CD4-positive, alpha-beta T cell (primary cell): ENCODE measurements at regions not wholly inside any gene's neighbourhood (a gene's known extent, or its start where the extent isn't known, plus 50 kb on each side); places are given as distances from the start of the nearest gene placed in this dataset.

Experiments
- ATAC-seq: fragments of 200-7000 bp; cut with Tn5 transposase; one replicate; pipeline ENCODE4 v1.10.0; 2022; ENCODE audit warnings: mild to moderate bottlenecking; ENCODE audit not compliant: poor library complexity
- CTCF ChIA-PET: fragments of 350-600 bp; sonication (Branson Sonifier 250); formaldehyde crosslinking; loops from one replicate; lab custom pipeline; 2021; ENCODE audit warnings: antibody characterized with exemption, inconsistent platforms; lab: Charles Lee
- POLR2A ChIA-PET: fragments of 350-600 bp; sonication (Branson Sonifier 250); formaldehyde crosslinking; loops from one replicate; lab custom pipeline; 2021; ENCODE audit warnings: antibody characterized with exemption, inconsistent platforms; lab: Charles Lee
- DNase-seq, 14 experiments: peaks; one replicate each; pipeline ENCODE4 v3.0.0-alpha.2; 2013 to 2020; ENCODE audit warnings: mixed read lengths in 2 of 14
- H3K27ac ChIP-seq, 2 donors: one replicate each; pipeline versions ENCODE4 v1.5.1 to v1.7.0; 2013; ENCODE audit warnings: low read length in 2 of 2, low read depth in 1 of 2, mild to moderate bottlenecking in 1 of 2
- H3K27me3 ChIP-seq, 2 experiments: 1 replicate in 1 of 2; 2 replicates in 1 of 2; pipeline versions ENCODE4 v1.6.1 to v1.7.0; 2013; ENCODE audit warnings: low read length in 2 of 2, control low read depth in 1 of 2, mild to moderate bottlenecking in 1 of 2, moderate library complexity in 1 of 2; ENCODE audit not compliant: insufficient read depth in 2 of 2, control insufficient read depth in 1 of 2
- H3K36me3 ChIP-seq: one replicate; pipeline ENCODE4 v1.6.1; 2013; ENCODE audit warnings: low read length, control low read depth; ENCODE audit not compliant: insufficient read depth
- H3K4me1 ChIP-seq: one replicate; pipeline ENCODE4 v1.6.1; 2013; ENCODE audit warnings: low read length, control low read depth; ENCODE audit not compliant: insufficient read depth
- H3K4me3 ChIP-seq: one replicate; pipeline ENCODE4 v1.5.1; 2013; ENCODE audit warnings: mild to moderate bottlenecking, low read length, moderate library complexity
- H3K9me3 ChIP-seq, 2 experiments: 1 replicate in 1 of 2; 2 replicates in 1 of 2; pipeline versions ENCODE4 v1.6.1 to v1.7.0; 2013; ENCODE audit warnings: low read length in 2 of 2, mild to moderate bottlenecking in 2 of 2, control low read depth in 1 of 2, moderate library complexity in 1 of 2; ENCODE audit not compliant: control insufficient read depth in 1 of 2, insufficient read depth in 1 of 2
- H3K27ac Mint-ChIP-seq: one replicate; pipeline ENCODE4 v1.8.0; 2020; ENCODE audit warnings: mixed read lengths
- H3K27me3 Mint-ChIP-seq: one replicate; pipeline ENCODE4 v1.8.0; 2021; ENCODE audit warnings: mixed read lengths
- H3K36me3 Mint-ChIP-seq: one replicate; pipeline ENCODE4 v1.8.0; 2021; ENCODE audit warnings: low read depth, mixed read lengths
- H3K4me1 Mint-ChIP-seq: one replicate; pipeline ENCODE4 v1.8.0; 2021; ENCODE audit warnings: low read depth, mixed read lengths
- H3K4me3 Mint-ChIP-seq: one replicate; pipeline ENCODE4 v1.8.0; 2020; ENCODE audit warnings: mild to moderate bottlenecking, mixed read lengths
- H3K9me3 Mint-ChIP-seq: one replicate; pipeline ENCODE4 v1.8.0; 2020; ENCODE audit warnings: mixed read lengths
- intact Hi-C, 2 experiments: fragments of 100-400 bp; cut with DNase I in 1 of 2; cut with micrococcal nuclease in 1 of 2; formaldehyde crosslinking; loops; one replicate each; pipeline versions ENCODE4 v1.15.1 to v1.9.0; 2023 to 2025; cut with DNase I, micrococcal nuclease
- TF ChIP-seq, protein P1 (sequence below): fragments of 200-600 bp; IDR thresholded peaks from one replicate; pipeline ENCODE4 v1.8.0; 2022; ENCODE audit warnings: antibody characterized with exemption, mild to moderate bottlenecking

GRCh38 chr7:16301291-16301690, 120.0 kb downstream of the CRPPA start:
- H3K36me3 Mint-ChIP-seq, result no peaks in the 10 kb centered on the region
- no peaks in the 10 kb centered on the region for H3K36me3 ChIP-seq
- TF ChIP-seq, protein P1, sequence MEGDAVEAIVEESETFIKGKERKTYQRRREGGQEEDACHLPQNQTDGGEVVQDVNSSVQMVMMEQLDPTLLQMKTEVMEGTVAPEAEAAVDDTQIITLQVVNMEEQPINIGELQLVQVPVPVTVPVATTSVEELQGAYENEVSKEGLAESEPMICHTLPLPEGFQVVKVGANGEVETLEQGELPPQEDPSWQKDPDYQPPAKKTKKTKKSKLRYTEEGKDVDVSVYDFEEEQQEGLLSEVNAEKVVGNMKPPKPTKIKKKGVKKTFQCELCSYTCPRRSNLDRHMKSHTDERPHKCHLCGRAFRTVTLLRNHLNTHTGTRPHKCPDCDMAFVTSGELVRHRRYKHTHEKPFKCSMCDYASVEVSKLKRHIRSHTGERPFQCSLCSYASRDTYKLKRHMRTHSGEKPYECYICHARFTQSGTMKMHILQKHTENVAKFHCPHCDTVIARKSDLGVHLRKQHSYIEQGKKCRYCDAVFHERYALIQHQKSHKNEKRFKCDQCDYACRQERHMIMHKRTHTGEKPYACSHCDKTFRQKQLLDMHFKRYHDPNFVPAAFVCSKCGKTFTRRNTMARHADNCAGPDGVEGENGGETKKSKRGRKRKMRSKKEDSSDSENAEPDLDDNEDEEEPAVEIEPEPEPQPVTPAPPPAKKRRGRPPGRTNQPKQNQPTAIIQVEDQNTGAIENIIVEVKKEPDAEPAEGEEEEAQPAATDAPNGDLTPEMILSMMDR, result no peak
- no peak overlapping the region for H3K4me3 Mint-ChIP-seq
- H3K27ac Mint-ChIP-seq, result no peak overlapping the region
- H3K27me3 ChIP-seq, result no peaks in the 10 kb centered on the region
- H3K4me1 ChIP-seq, result no peaks in the 10 kb centered on the region
- H3K9me3 Mint-ChIP-seq, result no peaks in the 10 kb centered on the region
- H3K27me3 Mint-ChIP-seq, result no peaks in the 10 kb centered on the region
- ChIA-PET CTCF (no interaction called here), POLR2A (no interaction called here)
- H3K4me1 Mint-ChIP-seq, result no peaks in the 10 kb centered on the region
- no peak for DNase-seq
- H3K27ac ChIP-seq, result no peak overlapping the region
- no peak for ATAC-seq
- no peaks in the 10 kb centered on the region for H3K9me3 ChIP-seq
- intact Hi-C loops, result no loop called here
- no peak overlapping the region for H3K4me3 ChIP-seq

DNA sequence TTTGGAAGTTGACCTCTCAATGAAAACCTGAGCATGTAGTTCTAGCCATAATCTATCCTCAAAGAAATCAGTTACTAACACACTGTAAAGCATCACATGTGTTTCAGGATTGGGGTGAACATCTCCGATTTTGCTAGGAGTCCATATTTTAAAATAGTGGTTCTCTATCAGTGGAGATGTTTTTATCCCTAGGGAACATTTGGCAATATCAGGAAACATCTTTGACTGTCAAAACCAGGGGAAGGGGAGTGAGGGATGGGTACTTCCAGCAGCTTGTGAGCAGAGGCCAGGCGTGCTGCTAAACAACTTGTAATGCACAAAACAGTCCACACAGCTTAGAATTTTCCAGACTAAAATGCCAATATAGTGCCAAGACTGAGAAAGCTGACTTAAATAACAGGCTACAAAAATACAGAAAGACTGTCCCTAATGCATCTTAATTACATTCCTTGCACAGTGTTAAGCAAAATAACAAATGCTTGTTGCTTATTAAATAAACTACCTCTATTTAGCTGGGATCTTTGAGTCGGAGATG, 120.9 kb downstream of the CRPPA start:
- DNase-seq, result no peak
- no peaks in the 10 kb centered on the region for H3K4me1 ChIP-seq
- ChIA-PET POLR2A (no interaction called here), CTCF (interaction anchor here (1.3 kb wide), 1 partner anchor 9 kb away, joined by 3 read pairs; no protein-coding TSS in a partner anchor)
- no peaks in the 10 kb centered on the region for H3K36me3 ChIP-seq
- Mint-ChIP-seq H3K27ac (no peak overlapping the region), H3K9me3 (no peaks in the 10 kb centered on the region), H3K4me3 (no peak overlapping the region), H3K36me3 (no peaks in the 10 kb centered on the region), H3K4me1 (no peaks in the 10 kb centered on the region), H3K27me3 (no peaks in the 10 kb centered on the region)
- no peak overlapping the region for H3K27ac ChIP-seq
- H3K27me3 ChIP-seq, result no peaks in the 10 kb centered on the region
- H3K9me3 ChIP-seq, result no peaks in the 10 kb centered on the region
- ATAC-seq, result no peak
- intact Hi-C loops, result no loop called here
- TF ChIP-seq, protein P1, result no peak
- no peak overlapping the region for H3K4me3 ChIP-seq

GRCh38 chr7:16299853-16300252, 121.5 kb downstream of the CRPPA start:
- intact Hi-C loops, result no loop called here
- no peak overlapping the region for H3K27ac Mint-ChIP-seq
- Histone ChIP-seq H3K4me3 (no peak overlapping the region), H3K9me3 (no peaks in the 10 kb centered on the region), H3K27ac (no peak overlapping the region), H3K36me3 (no peaks in the 10 kb centered on the region), H3K27me3 (no peaks in the 10 kb centered on the region), H3K4me1 (no peaks in the 10 kb centered on the region)
- no peaks in the 10 kb centered on the region for H3K9me3 Mint-ChIP-seq
- TF ChIP-seq, protein P1, result no peak
- no peaks in the 10 kb centered on the region for H3K4me1 Mint-ChIP-seq
- no peaks in the 10 kb centered on the region for H3K27me3 Mint-ChIP-seq
- ChIA-PET POLR2A (no interaction called here), CTCF (interaction anchor here (1.3 kb wide), 1 partner anchor 9 kb away, joined by 3 read pairs; no protein-coding TSS in a partner anchor)
- H3K4me3 Mint-ChIP-seq, result no peak overlapping the region
- no peak for ATAC-seq
- no peak for DNase-seq
- H3K36me3 Mint-ChIP-seq, result no peaks in the 10 kb centered on the region
